ENCODE measurements at regions not wholly inside any gene's neighbourhood (a gene's known extent, or its start where the extent isn't known, plus 50 kb on each side); places are given as distances from the start of the nearest gene placed in this dataset.
"Not testable (repeated sequence)": the region's sequence is repeated elsewhere in the genome, so short reads cannot be mapped to it uniquely, and the experiment has no call there.

DNA sequence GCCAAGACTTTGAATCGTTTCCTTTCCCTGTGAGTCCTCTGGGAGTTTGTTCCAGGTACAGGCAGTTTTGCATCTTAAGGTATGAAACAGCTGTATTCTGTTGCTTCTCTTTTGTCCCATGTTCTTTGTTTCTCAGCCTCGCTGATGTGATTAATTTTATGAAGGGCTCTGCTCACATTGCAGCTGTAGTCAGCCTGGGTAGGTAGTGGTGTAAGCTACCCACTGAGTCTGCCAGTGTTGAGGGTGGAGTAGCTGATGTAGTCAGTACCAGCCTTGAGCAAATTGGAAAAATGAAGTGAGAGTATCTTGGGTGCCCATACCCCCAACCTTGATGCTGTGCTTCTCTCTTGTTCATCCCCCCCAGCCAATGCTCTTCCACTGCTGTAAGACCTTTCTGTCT lies 139.6 kb upstream of the SMIM31 start:
- peaks cover 1% of the 10 kb centered on the region for H3K36me3 Mint-ChIP-seq
- peaks cover 0 to 3% (median 0%) of the 10 kb centered on the region in 3 donors for H3K9me3 Mint-ChIP-seq
- no peaks in the 10 kb centered on the region for H3K4me1 Mint-ChIP-seq
- H3K27ac Mint-ChIP-seq = no peak overlapping the region
- H3K27me3 Mint-ChIP-seq = no peaks in the 10 kb centered on the region
- H3K4me3 Mint-ChIP-seq = no peak overlapping the region

DNA sequence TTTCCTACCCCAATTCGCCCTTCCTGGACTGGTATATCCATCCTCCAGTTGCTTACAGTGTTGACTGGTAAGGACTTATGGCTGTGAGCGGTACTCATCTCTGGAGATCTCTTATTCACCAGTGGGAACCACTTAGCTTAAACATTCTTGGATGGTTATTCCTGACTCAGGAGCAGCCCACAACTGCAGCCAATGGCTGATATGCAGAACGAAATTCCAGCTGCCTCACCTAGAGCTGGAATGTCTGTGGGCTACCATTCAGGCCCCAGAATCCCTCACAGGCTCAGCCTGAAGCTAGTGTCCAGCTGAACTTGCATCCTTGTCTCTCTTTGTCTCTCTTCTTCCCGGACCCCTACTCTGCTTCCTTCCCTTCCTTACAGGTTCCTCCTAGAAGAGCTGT lies 138.9 kb upstream of the SMIM31 start:
- H3K4me1 Mint-ChIP-seq = no peaks in the 10 kb centered on the region

DNA sequence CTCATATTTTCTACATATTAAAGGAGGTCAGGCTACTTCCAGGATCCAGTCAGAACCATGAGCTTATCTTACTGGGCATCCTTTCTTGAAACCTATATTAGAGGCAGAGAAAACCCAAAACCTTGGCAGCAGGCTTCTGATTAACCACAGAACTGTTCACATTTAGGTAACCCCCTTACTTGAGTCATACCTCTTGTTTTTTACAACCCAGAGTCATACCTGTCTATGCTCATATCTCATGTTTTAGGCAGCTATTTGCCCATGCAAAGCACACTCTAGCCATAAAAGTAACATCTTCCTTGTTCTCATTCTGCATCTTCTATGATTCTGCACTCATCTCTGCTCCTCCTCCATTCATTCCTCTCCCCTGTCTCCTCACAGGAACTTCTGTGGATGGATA lies 138.0 kb upstream of the SMIM31 start:
- Mint-ChIP-seq H3K27ac (no peak overlapping the region), H3K27me3 (no peaks in the 10 kb centered on the region), H3K9me3 (peaks cover 0 to 1% (median 0%) of the 10 kb centered on the region in 3 donors), H3K36me3 (peaks cover under 1% of the 10 kb centered on the region), H3K4me1 (no peaks in the 10 kb centered on the region), H3K4me3 (no peak overlapping the region)

More for the DNA sequence above, 138.9 kb upstream of the SMIM31 start:
- no peak overlapping the region for H3K27ac Mint-ChIP-seq
- peaks cover 1% of the 10 kb centered on the region for H3K36me3 Mint-ChIP-seq
- H3K9me3 Mint-ChIP-seq = peaks cover 0 to 3% (median 0%) of the 10 kb centered on the region in 3 donors
- no peaks in the 10 kb centered on the region for H3K27me3 Mint-ChIP-seq
- no peak overlapping the region for H3K4me3 Mint-ChIP-seq

DNA sequence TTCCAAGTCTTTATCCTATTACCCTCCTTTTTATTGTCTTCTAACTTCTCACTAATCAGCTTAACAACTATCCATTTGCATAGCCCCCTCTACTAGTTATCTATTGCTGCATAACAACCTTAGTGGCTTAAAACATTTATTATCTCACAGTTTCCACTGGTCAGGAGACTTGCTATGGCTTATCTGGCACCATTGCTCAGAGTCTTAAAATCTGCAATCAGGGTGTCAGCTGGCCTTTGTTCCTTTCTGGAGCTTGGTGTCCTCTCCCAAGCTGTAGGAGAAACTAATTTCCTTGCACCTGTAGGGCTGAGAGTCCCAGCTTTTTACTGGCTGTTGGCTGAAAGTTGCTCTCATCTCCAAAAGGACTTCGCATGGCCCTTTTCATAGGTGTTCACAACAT lies 137.0 kb upstream of the SMIM31 start:
- Mint-ChIP-seq H3K27me3 (peaks cover 1% of the 10 kb centered on the region), H3K27ac (no peak overlapping the region), H3K4me3 (no peak overlapping the region), H3K9me3 (peaks cover 0 to 2% (median 0%) of the 10 kb centered on the region in 3 donors), H3K36me3 (no peaks in the 10 kb centered on the region), H3K4me1 (no peaks in the 10 kb centered on the region)

DNA sequence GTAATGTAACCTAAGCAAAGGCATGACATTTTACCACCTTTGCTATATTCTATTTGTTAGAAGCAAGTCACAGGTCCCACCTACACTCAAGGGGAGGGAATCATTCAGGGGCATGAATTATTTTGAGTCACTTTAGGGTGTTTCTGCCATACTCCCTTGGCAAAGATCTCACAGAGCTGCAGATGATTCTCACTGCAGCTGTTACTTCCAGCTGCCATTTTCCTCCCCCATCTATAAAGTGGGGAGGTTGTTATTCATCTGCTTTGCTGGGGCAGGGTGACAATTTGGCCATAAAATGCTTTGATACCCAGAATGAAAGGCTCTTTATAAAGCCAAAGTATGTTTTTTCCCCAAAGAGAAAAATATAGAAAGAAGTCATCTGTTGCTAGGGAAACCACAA lies 136.5 kb upstream of the SMIM31 start:
- Mint-ChIP-seq H3K9me3 (peaks cover 0 to 2% (median 0%) of the 10 kb centered on the region in 3 donors), H3K4me1 (no peaks in the 10 kb centered on the region), H3K27me3 (peaks cover 3% of the 10 kb centered on the region), H3K27ac (no peak overlapping the region), H3K4me3 (no peak overlapping the region), H3K36me3 (no peaks in the 10 kb centered on the region)

DNA sequence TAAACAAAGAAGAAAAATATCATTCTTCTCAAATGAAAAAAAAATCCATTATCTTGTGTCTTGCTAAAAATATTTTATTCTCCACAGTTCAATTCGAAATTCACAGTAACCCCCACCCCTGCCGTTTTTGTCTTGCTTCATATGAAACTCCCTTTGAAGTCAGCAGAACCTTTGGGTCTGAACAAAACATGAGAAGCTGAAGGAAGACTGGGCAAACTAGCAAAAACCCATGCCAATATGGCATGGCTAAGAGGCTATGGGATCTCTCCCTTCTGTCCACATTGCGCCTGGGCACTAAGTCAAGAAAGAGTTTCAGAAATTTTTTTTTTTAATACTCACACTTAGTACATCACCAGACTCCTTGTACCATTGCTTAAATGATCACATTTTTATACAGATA lies 136.0 kb upstream of the SMIM31 start:
- Mint-ChIP-seq H3K27me3 (peaks cover 5% of the 10 kb centered on the region), H3K9me3 (peaks cover 0 to 2% (median 0%) of the 10 kb centered on the region in 3 donors), H3K4me3 (no peak overlapping the region), H3K4me1 (no peaks in the 10 kb centered on the region), H3K36me3 (no peaks in the 10 kb centered on the region), H3K27ac (no peak overlapping the region)

DNA sequence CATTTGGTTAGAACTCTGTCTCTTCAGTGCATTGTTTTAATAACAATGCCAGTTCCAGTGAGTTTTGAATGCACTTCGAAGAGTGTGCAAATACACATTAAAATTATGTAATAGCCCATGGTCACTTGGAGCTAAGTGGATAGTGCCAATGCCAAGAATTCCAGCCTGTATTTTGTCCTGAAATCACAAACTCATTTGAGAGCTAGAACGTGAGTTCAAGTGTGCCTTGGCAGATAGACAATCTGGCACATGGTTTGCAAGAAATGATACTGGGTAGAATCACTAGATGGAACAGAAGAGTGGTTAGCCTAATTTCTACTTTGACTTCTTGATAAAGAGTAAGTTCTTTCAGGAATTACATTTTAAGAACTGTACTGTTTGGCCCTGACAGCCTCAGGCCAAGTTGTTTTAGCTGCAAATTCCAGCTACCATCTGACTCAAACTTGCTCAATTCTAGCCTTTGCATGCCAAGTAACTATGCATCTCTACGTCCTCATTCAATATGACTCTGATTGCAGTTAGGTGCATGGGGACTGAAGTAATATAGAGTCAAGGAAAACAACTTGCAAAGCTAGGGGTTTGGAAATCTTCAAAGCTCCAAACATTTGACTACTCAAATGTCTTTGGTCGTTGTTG lies 131.9 kb upstream of the SMIM31 start:
- no peak overlapping the region for H3K27ac Mint-ChIP-seq
- no peak overlapping the region for H3K4me3 Mint-ChIP-seq
- H3K36me3 Mint-ChIP-seq = no peaks in the 10 kb centered on the region
- H3K27me3 Mint-ChIP-seq = peaks cover 5% of the 10 kb centered on the region
- H3K9me3 Mint-ChIP-seq = peaks cover 2 to 10% (median 4%) of the 10 kb centered on the region in 3 donors
- no peaks in the 10 kb centered on the region for H3K4me1 Mint-ChIP-seq

DNA sequence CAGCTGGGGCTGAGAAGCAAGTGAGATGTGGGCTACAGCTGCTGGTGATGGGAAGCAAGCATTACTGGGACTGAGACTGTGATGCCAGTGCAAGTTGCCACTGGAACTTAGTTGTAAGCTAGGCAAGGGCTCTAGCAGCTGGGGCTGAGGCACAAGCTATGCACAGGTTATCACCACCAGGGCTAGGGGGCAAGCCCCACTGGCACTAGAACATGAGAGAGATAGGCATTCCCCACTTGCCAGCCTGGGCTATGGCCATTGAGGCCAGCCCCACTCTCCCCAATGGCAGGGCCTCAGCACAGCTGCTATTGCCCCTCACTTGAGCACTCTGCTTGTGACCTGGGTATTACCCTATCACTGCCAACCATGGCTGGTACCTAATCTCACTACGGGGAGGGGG lies 130.8 kb upstream of the SMIM31 start:
- Mint-ChIP-seq H3K9me3 (peaks cover 2 to 10% (median 5%) of the 10 kb centered on the region in 3 donors), H3K27me3 (peaks cover 5% of the 10 kb centered on the region), H3K4me1 (no peaks in the 10 kb centered on the region), H3K36me3 (no peaks in the 10 kb centered on the region), H3K27ac (no peak overlapping the region), H3K4me3 (no peak overlapping the region)

DNA sequence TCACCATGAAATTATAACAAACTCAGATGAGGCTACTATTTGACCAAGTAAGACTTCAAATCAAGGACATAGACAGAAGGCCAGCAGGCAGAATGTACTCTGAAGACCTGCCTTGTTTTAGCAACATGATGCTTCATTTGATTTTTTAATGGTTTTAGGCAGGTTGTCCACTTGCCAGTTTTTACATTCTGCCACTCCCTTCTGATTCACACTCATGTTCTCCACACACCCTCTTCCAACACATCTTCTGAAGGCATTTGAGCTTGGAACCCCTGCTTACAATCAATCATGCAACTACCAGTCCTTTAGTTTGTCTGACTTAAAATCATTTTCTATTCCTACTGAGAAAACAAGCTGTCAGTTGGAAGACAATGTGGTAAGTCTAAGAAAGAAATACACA lies 114.9 kb upstream of the SMIM31 start:
- no peaks in the 10 kb centered on the region for H3K4me1 Mint-ChIP-seq
- no peaks in the 10 kb centered on the region for H3K36me3 Mint-ChIP-seq
- no peak overlapping the region for H3K4me3 Mint-ChIP-seq
- no peaks in the 10 kb centered on the region for H3K27me3 Mint-ChIP-seq
- H3K9me3 Mint-ChIP-seq = peaks cover 0 to 10% (median 2%) of the 10 kb centered on the region in 3 donors
- H3K27ac Mint-ChIP-seq = no peak overlapping the region

DNA sequence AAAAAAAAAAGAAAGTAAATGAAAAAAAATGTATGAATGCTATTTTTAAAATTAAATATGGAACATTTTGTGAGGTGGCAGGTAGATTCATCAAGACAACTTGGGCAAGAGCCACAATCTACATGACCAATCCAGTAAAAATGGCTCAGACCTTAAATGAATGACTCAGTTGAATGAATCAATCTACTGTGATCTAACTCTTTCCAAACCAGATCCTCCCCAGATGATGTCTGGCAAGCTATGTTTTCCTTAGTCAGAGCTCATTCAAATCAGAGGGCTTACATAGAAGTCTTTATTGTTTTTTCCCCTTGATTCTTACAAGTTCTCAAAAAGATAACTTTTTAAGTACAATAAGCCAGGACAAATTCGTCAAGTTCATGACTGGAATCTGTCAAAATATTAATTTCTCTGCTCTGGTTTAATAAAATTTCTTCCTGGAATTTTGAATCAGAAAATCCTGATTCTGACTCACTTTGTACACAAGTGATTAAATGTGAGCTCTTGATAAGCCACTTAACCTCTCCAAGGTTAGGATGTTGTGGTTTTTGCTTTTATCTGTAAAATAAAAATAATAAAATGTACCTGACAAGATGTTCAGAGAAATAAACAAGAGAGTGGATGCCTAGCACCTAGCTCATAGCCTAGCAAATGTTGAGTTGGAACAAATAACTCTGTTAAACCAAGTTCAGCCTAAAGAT lies 105.6 kb upstream of the SMIM31 start:
- no peak overlapping the region for H3K27ac Mint-ChIP-seq

DNA sequence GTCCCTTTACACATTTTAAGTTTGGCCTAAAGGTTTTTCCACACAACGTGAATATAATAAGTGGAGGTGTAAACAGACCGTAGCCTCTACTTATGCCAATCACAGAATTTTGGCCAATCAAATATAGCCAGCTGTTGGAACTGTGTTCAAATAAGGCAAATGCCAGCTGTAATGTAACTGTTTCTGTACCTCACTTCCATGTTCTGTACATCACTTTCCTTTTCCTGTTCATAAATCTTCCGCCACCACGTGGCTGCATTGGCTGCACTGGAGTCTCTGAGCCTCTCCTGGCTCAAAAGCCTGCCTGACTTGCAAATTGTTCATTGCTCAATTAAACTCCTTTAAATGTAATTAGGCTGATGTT lies 105.1 kb upstream of the SMIM31 start:
- no peaks in the 10 kb centered on the region for H3K27me3 Mint-ChIP-seq
- no peaks in the 10 kb centered on the region for H3K36me3 Mint-ChIP-seq
- no peaks in the 10 kb centered on the region for H3K4me1 Mint-ChIP-seq
- peaks cover 0 to 6% (median 1%) of the 10 kb centered on the region in 3 donors for H3K9me3 Mint-ChIP-seq
- H3K4me3 Mint-ChIP-seq = no peak overlapping the region
- no peak overlapping the region for H3K27ac Mint-ChIP-seq

More for the DNA sequence above, 105.6 kb upstream of the SMIM31 start:
- Mint-ChIP-seq H3K4me3 (no peak overlapping the region), H3K4me1 (no peaks in the 10 kb centered on the region), H3K27me3 (no peaks in the 10 kb centered on the region), H3K9me3 (peaks cover 0 to 6% (median 1%) of the 10 kb centered on the region in 3 donors), H3K36me3 (no peaks in the 10 kb centered on the region)

DNA sequence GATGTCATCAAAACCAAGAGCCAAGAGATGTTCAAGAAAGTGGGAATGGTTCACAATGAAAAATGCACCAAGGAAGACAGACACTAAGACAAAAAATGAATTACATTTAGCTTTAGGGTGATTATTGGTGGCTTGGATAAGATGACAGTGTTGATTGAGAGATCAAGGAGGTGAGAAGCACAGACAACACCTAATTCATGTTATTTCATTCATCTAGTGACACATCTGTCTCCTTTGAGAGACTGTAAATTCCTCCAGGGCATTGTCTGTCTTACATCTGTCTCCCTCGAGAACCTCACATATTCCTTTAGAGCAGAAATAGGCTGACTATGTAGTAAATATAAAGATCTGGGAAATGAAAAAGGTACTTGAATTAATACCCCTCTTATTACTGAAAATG lies 94.2 kb upstream of the SMIM31 start:
- no peak overlapping the region for H3K27ac Mint-ChIP-seq
- H3K4me1 Mint-ChIP-seq = no peaks in the 10 kb centered on the region
- peaks cover 7 to 17% (median 8%) of the 10 kb centered on the region in 3 donors for H3K9me3 Mint-ChIP-seq
- H3K27me3 Mint-ChIP-seq = no peaks in the 10 kb centered on the region
- H3K36me3 Mint-ChIP-seq = no peaks in the 10 kb centered on the region
- H3K4me3 Mint-ChIP-seq = no peak overlapping the region

DNA sequence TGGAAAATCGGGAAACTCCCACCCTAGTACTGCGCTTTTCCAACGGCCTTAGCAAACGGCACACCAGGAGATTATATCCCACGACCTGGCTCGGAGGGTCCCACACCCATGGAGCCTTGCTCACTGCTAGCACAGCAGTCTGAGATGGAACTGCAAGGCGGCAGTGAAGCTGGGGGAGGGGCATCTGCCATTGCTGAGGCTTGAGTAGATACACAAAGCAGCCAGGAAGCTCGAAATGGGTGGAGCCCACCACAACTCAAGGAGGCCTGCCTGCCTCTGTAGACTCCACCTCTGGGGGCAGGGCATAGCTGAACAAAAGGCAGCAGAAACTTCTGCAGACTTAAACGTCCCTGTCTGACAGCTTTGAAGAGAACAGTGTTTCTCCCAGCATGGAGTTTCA lies 77.8 kb upstream of the SMIM31 start:
- not testable (repeated sequence) for H3K27ac Mint-ChIP-seq, H3K9me3 Mint-ChIP-seq, H3K27me3 Mint-ChIP-seq, H3K4me1 Mint-ChIP-seq, H3K36me3 Mint-ChIP-seq, H3K4me3 Mint-ChIP-seq

DNA sequence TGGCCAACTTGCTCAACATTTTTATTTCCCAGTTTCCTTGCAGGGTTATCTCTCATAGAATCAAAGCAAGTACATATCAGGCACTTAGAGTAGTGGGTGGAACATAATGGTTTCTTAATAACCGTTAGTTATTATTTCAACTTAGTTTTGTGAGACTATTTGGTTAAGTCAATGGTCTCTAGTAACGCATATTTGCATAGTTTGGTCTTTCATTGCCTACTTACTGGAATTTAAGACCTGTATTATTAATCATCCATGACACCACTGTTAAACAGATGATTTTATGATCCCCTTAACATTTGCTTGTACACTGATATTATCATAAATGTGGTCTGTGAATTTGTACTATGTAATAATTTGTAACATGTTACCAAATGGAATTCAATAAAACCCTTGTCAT lies 70.9 kb upstream of the SMIM31 start:
- Mint-ChIP-seq H3K4me3 (no peak overlapping the region), H3K36me3 (no peaks in the 10 kb centered on the region), H3K27me3 (no peaks in the 10 kb centered on the region), H3K4me1 (no peaks in the 10 kb centered on the region), H3K27ac (no peak overlapping the region), H3K9me3 (no peaks in the 10 kb centered on the region)

DNA sequence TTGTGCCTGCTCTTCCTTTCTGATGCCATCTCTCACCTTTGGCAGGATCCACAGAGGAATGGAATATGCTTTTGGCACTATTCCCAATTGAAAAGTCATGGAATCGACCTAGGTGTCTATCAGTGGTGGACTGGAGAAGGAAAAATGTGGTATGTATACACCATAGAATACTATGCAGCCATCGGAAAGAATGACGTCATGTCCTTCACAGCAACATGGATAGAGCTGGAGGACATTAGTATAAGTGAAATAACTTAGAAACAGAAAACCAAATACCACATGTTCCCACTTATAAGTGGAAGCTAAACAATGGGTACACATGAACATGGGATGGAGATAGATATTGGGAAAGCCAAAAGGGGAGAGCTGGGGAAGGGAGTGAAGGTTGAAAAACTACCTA lies 58.3 kb upstream of the SMIM31 start:
- H3K4me1 Mint-ChIP-seq = peaks cover 0 to 3% (median 0%) of the 10 kb centered on the region in 3 donors
- peaks cover 2% of the 10 kb centered on the region for H3K27me3 Mint-ChIP-seq
- H3K36me3 Mint-ChIP-seq = peaks cover 2% of the 10 kb centered on the region
- no peak overlapping the region for H3K4me3 Mint-ChIP-seq
- no peak overlapping the region for H3K27ac Mint-ChIP-seq
- peaks cover 0 to 1% (median 0%) of the 10 kb centered on the region in 3 donors for H3K9me3 Mint-ChIP-seq

DNA sequence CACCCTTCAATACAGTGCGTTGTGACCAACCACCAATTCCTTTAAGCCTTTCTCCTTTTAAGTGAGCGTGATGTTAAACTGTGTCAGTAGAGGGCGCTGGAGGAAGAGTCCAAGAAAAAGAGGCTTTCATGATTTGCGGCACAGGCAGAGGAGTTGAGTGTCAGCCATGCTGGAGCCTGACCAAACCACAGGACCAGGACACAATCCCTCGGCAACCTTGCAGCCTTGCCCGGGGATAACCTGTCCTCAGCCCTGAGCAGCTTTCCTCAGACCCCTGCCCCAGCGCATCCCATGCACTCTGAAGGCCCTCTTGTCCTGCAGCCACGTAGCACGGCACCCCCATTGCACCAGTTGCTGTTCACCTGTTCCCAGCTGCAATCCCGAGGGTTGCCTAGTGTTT lies 53.5 kb upstream of the SMIM31 start:
- Mint-ChIP-seq H3K9me3 (peaks cover 0 to 1% (median 0%) of the 10 kb centered on the region in 3 donors), H3K4me1 (peaks cover 0 to 3% (median 0%) of the 10 kb centered on the region in 3 donors), H3K27me3 (peaks cover 2% of the 10 kb centered on the region), H3K36me3 (peaks cover 4% of the 10 kb centered on the region), H3K27ac (no peak overlapping the region), H3K4me3 (no peak overlapping the region)
